Ishikawa (cell line): ENCODE measurements at regions not wholly inside any gene's neighbourhood (a gene's known extent, or its start where the extent isn't known, plus 50 kb on each side); places are given as distances from the start of the nearest gene placed in this dataset.

Experiments
- CEBPB ChIP-seq: IDR thresholded peaks from 2 replicates; pipeline ENCODE4 v1.6.1; 2012
- CREB1 ChIP-seq: IDR thresholded peaks from 2 replicates; pipeline ENCODE4 v1.6.1; 2012; ENCODE audit warnings: low read depth
- EGR1 ChIP-seq: IDR thresholded peaks from 2 replicates; pipeline ENCODE4 v1.6.1; 2012
- EP300 ChIP-seq: IDR thresholded peaks from 2 replicates; pipeline ENCODE4 v1.6.1; 2012; ENCODE audit warnings: borderline replicate concordance
- FOXM1 ChIP-seq: IDR thresholded peaks from 2 replicates; pipeline ENCODE4 v1.6.1; 2012; ENCODE audit warnings: low read depth, borderline replicate concordance
- NFIC ChIP-seq: IDR thresholded peaks from 2 replicates; pipeline ENCODE4 v1.6.1; 2012
- RAD21 ChIP-seq: IDR thresholded peaks from 2 replicates; pipeline ENCODE4 v1.6.1; 2012; ENCODE audit warnings: low read depth
- TAF1 ChIP-seq: IDR thresholded peaks from 2 replicates; pipeline ENCODE4 v1.6.1; 2012; ENCODE audit warnings: low read depth, mild to moderate bottlenecking
- TCF12 ChIP-seq: IDR thresholded peaks from 2 replicates; pipeline ENCODE4 v1.6.1; 2012; ENCODE audit warnings: low read depth
- TEAD4 ChIP-seq: IDR thresholded peaks from 2 replicates; pipeline ENCODE4 v1.6.1; 2012
- YY1 ChIP-seq: IDR thresholded peaks from 2 replicates; pipeline ENCODE4 v1.6.1; 2012; ENCODE audit warnings: low read depth
- ZBTB7A ChIP-seq: IDR thresholded peaks from 2 replicates; pipeline ENCODE4 v1.6.1; 2012; ENCODE audit warnings: low read depth
- TF ChIP-seq, protein P1 (sequence below): IDR thresholded peaks from 2 replicates; pipeline ENCODE4 v1.6.1; 2012
- TF ChIP-seq, protein P2 (sequence below): IDR thresholded peaks from 2 replicates; pipeline ENCODE4 v1.6.1; 2012
- TF ChIP-seq, protein P3 (sequence below): IDR thresholded peaks from 2 replicates; pipeline ENCODE4 v1.6.1; 2012; ENCODE audit warnings: low read depth, mild to moderate bottlenecking

DNA sequence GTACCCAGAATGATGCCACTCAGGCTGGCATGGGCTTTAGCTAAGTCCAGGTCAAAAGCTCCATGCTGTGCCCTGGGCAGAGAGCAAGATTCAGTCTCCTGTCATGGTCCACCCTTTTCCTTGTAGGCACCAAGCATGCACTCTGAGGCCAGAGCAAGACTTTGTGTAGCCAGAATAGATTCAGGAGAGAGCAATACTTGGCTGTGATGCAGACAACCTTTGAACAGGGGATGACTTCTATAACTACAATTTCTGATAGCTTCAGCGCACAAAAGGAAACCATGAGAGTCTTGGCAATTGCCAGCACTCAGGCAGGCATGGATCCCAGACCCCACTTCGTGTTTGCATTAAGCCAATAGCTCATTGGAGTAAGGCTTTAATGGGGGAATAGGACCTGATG lies 510.6 kb downstream of the RAB28 start:
- TF ChIP-seq, protein P1, sequence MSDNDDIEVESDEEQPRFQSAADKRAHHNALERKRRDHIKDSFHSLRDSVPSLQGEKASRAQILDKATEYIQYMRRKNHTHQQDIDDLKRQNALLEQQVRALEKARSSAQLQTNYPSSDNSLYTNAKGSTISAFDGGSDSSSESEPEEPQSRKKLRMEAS = no peak
- TF ChIP-seq EGR1 = no peak
- no peak for TF ChIP-seq RAD21
- TF ChIP-seq CEBPB = no peak
- TF ChIP-seq TEAD4 = no peak
- no peak for TF ChIP-seq ZBTB7A
- TF ChIP-seq CREB1 = no peak
- no peak for TF ChIP-seq TAF1
- no peak for TF ChIP-seq TCF12
- TF ChIP-seq EP300 = no peak
- TF ChIP-seq YY1 = no peak
- no peak for TF ChIP-seq NFIC
- no peak for TF ChIP-seq FOXM1
- TF ChIP-seq, protein P2, sequence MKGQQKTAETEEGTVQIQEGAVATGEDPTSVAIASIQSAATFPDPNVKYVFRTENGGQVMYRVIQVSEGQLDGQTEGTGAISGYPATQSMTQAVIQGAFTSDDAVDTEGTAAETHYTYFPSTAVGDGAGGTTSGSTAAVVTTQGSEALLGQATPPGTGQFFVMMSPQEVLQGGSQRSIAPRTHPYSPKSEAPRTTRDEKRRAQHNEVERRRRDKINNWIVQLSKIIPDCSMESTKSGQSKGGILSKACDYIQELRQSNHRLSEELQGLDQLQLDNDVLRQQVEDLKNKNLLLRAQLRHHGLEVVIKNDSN = no peak
- TF ChIP-seq, protein P3, sequence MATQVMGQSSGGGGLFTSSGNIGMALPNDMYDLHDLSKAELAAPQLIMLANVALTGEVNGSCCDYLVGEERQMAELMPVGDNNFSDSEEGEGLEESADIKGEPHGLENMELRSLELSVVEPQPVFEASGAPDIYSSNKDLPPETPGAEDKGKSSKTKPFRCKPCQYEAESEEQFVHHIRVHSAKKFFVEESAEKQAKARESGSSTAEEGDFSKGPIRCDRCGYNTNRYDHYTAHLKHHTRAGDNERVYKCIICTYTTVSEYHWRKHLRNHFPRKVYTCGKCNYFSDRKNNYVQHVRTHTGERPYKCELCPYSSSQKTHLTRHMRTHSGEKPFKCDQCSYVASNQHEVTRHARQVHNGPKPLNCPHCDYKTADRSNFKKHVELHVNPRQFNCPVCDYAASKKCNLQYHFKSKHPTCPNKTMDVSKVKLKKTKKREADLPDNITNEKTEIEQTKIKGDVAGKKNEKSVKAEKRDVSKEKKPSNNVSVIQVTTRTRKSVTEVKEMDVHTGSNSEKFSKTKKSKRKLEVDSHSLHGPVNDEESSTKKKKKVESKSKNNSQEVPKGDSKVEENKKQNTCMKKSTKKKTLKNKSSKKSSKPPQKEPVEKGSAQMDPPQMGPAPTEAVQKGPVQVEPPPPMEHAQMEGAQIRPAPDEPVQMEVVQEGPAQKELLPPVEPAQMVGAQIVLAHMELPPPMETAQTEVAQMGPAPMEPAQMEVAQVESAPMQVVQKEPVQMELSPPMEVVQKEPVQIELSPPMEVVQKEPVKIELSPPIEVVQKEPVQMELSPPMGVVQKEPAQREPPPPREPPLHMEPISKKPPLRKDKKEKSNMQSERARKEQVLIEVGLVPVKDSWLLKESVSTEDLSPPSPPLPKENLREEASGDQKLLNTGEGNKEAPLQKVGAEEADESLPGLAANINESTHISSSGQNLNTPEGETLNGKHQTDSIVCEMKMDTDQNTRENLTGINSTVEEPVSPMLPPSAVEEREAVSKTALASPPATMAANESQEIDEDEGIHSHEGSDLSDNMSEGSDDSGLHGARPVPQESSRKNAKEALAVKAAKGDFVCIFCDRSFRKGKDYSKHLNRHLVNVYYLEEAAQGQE = no peak

DNA sequence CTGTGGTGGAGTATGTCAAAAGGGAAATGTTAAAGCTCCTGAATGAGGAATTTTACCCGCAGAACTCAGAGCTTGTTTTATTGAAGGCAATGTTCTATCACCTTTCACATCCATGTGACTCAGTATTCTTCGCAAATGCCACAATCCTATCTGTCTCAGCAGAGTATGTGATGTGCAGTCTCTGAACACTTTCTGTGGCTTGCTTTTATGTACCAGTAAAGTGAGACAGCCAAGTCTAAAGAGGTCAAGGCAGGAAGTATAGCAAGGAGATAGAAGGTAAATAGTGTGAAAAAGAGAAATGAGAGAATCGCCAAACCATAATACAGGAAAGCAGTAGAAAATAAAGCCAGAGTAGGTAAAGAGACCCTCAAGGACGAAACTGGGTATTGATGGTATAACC lies 515.8 kb downstream of the RAB28 start:
- TF ChIP-seq CEBPB (no peak), ZBTB7A (no peak), TAF1 (no peak), RAD21 (no peak), CREB1 (no peak), TEAD4 (no peak), NFIC (no peak), TCF12 (no peak), EP300 (no peak), EGR1 (no peak), FOXM1 (no peak)
- TF ChIP-seq, protein P1 = no peak
- TF ChIP-seq, protein P2 = no peak

DNA sequence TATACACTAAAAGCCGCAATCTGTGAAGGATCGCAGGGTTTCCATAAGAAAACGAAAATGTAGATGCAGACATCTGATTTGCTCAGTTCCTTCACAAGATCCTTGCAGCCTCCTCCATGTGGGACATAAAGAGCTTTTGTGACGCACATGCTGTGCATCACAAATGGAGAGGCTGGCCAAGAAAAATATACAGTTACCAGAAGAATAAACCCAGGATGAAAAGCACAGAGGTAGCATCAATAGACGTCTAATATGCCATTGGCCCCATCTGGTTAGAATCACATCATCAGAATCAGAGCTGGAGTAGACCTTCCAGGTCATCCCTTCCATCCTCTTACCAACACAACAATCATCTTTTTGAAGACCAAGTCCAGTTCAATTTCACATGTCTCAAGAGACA lies 517.4 kb downstream of the RAB28 start:
- TF ChIP-seq CREB1 (no peak), ZBTB7A (no peak), EGR1 (no peak), CEBPB (no peak)

DNA sequence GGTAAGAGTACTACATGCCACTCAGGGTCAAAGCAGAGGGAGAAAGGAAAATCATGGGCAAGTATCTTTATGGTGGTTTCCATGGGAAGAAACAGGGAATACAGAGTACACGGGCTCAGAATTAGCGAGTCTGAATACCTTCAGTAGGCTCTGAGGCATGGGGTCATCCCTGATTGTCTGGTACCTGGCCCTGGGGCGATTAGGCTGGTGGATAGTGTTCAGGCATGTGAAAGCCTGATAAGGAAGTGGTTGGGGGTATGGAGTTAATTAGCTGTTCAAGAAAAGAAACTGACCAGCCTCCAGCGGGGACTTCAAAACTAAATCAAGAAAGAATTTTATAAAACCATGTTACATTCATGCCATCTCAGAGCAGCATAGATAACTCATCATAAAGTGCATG lies 518.8 kb downstream of the RAB28 start:
- TF ChIP-seq FOXM1 = no peak
- TF ChIP-seq TAF1 = no peak
- no peak for TF ChIP-seq TCF12
- TF ChIP-seq TEAD4 = no peak
- TF ChIP-seq, protein P1 = no peak
- no peak for TF ChIP-seq CREB1
- TF ChIP-seq EGR1 = no peak
- no peak for TF ChIP-seq RAD21
- no peak for TF ChIP-seq CEBPB
- TF ChIP-seq YY1 = no peak
- TF ChIP-seq, protein P2 = no peak
- TF ChIP-seq, protein P3 = no peak
- no peak for TF ChIP-seq EP300
- TF ChIP-seq ZBTB7A = no peak
- no peak for TF ChIP-seq NFIC

DNA sequence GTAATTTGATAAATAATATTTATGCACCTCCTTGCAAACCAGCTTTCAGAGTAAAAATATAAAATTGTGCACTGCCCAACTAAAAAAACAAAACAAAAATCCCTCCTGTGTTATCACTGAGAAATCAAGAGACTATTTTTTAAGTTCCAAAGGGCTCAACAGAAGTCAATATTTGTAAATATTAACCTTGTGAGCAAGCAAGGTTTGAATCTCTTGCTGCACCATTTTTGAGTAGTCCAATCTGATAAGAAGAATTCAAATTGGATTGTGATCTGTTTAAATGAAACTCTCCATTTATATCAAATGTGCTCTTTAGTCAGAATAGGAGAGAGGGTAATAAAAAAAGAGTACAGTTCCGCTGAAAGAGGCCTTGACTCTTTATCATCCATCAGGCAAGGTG lies 520.2 kb downstream of the RAB28 start:
- TF ChIP-seq RAD21 = no peak
- TF ChIP-seq, protein P3 = no peak
- TF ChIP-seq, protein P2 = no peak
- TF ChIP-seq YY1 = no peak
- TF ChIP-seq CEBPB = no peak
